GM18951 (cell line): ENCODE measurements at regions not wholly inside any gene's neighbourhood (a gene's known extent, or its start where the extent isn't known, plus 50 kb on each side); places are given as distances from the start of the nearest gene placed in this dataset.

Experiments
- POLR2A ChIP-seq: IDR thresholded peaks from 4 replicates; pipeline ENCODE4 v1.6.1; 2011; ENCODE audit warnings: mild to moderate bottlenecking; ENCODE audit not compliant: insufficient read length, insufficient read depth; ENCODE audit errors: extremely low read depth
- in situ Hi-C: fragments of 300-500 bp; cut with MboI; formaldehyde crosslinking; loops from one replicate; pipeline ENCODE4 v1.12.0; 2022; ENCODE audit warnings: low sequenced_read_pairs, mixed read lengths, inconsistent platforms; ENCODE audit not compliant: unreplicated experiment

DNA sequence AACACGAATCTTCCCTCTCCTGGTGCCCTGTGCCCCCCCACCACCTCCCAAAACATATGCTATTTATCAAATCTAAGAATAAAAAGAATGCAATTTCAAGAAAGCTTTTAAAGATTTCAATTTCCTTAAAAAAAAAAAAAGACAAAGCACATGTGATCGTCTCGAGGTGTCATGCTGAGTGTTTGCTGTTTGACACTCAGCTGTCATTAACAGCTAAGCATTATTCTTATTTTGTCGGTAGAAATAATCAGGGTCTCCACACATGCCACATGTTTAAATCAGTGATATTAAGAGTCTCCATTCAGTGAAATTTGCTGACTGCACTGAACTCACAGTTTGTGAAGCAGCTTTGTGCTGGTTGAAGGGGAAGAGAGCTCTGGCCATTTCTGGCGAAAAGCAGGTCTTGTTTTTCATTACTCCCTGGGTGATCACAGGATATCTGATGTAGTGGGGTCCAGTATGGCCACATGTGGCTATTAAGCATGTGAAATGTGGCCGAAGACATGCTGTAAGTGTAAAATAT, 281.8 kb downstream of the SATB1 start:
- in situ Hi-C loops: no loop called here
- TF ChIP-seq POLR2A: no peak

- in situ Hi-C loops: no loop called here
- no peak for TF ChIP-seq POLR2A
These were observed 287.2 kb downstream of the SATB1 start for GRCh38 chr3:18137958-18138357.

- in situ Hi-C loops: no loop called here
- no peak for TF ChIP-seq POLR2A
These were observed 289.9 kb downstream of the SATB1 start for GRCh38 chr3:18135060-18135814.

GRCh38 chr3:18134386-18135059, 290.6 kb downstream of the SATB1 start:
- TF ChIP-seq POLR2A: no peak
- in situ Hi-C loops: no loop called here

- in situ Hi-C loops: no loop called here
- TF ChIP-seq POLR2A: no peak
These were observed 292.1 kb downstream of the SATB1 start for GRCh38 chr3:18132991-18133390.

- no peak for TF ChIP-seq POLR2A
- in situ Hi-C loops: no loop called here
These were observed 297.1 kb downstream of the SATB1 start for GRCh38 chr3:18127859-18128681.

GRCh38 chr3:18127174-18127858, 297.8 kb downstream of the SATB1 start:
- in situ Hi-C loops: no loop called here

GRCh38 chr3:18126772-18127171, 298.4 kb downstream of the SATB1 start:
- TF ChIP-seq POLR2A: no peak
- in situ Hi-C loops: no loop called here

More at GRCh38 chr3:18127174-18127858, 297.8 kb downstream of the SATB1 start:
- TF ChIP-seq POLR2A: no peak

DNA sequence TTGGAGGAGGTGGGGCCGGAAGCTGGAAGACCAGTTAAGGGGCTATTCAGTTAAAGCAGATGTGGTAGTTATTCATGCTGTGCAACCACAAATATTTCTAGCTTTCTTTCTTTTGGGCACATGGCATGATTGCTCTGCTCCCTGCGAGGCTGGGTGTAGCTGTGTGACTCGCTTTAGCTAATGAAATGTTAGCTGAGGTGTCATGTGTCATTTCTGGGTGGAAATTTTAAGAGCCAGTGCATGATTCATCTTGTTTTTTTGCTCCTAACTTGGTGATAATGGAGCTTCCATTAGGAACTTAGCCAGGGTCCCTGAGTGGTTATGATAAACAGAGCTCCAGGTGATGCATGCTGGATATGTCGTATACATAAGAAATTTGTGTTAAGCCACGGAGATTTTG, 300.6 kb downstream of the SATB1 start:
- in situ Hi-C loops: no loop called here
- no peak for TF ChIP-seq POLR2A

- no peak for TF ChIP-seq POLR2A
- in situ Hi-C loops: no loop called here
These were observed 302.9 kb downstream of the SATB1 start for GRCh38 chr3:18122264-18122663.

GRCh38 chr3:18121020-18121419, 304.1 kb downstream of the SATB1 start:
- in situ Hi-C loops: no loop called here
- no peak for TF ChIP-seq POLR2A

GRCh38 chr3:18119866-18120265, 305.3 kb downstream of the SATB1 start:
- in situ Hi-C loops: no loop called here

DNA sequence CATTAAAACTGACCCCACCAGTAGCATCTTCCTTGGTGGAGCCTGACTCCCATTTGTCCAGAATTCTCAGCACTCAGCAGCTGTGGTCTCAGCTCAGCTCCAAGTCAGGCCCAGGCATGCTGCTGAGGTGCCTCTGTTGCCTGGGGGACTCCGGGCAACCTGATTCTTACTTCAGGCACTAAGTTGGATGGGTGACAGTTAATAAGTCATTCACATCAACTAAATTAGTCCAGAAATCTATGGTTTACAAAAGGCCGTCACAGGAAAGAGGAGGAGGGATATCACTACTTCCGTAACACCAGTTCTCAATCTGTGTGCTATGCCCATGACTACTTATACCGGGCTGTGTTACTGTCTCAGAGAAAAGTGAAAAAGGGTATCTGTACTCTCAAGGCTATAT, 310.2 kb downstream of the SATB1 start:
- in situ Hi-C loops: no loop called here
- TF ChIP-seq POLR2A: no peak

More at GRCh38 chr3:18119866-18120265, 305.3 kb downstream of the SATB1 start:
- TF ChIP-seq POLR2A: no peak

- in situ Hi-C loops: no loop called here
- no peak for TF ChIP-seq POLR2A
These were observed 311.7 kb downstream of the SATB1 start for GRCh38 chr3:18113417-18113816.
